Aorta (tissue), 5 donors: ENCODE measurements at regions not wholly inside any gene's neighbourhood (a gene's known extent, or its start where the extent isn't known, plus 50 kb on each side); places are given as distances from the start of the nearest gene placed in this dataset.
A peak's percentile ranks its signal among the peaks of the same experiment; 100 is the strongest.

Experiments used
- ATAC-seq: fragments of 200-7000 bp; cut with Tn5 transposase; one replicate; pipeline ENCODE4 v1.9.1; 2022; ENCODE audit warnings: moderate library complexity; ENCODE audit not compliant: low FRiP score
- DNase-seq, 2 donors: peaks; one replicate each; pipeline ENCODE4 v3.0.0-alpha.2; 2020
- H3K27ac ChIP-seq, 2 donors: one replicate each; pipeline ENCODE4 v1.5.1; 2013; ENCODE audit warnings: low read length in 2 of 2, mild to moderate bottlenecking in 2 of 2, moderate library complexity in 2 of 2, control low read depth in 1 of 2, inconsistent platforms in 1 of 2, low read depth in 1 of 2
- H3K27me3 ChIP-seq, 2 donors: one replicate each; pipeline ENCODE4 v1.6.1; 2013; ENCODE audit warnings: control low read depth in 1 of 2, low read length in 1 of 2, mild to moderate bottlenecking in 1 of 2, moderate library complexity in 1 of 2; ENCODE audit not compliant: insufficient read depth in 2 of 2, control insufficient read depth in 1 of 2
- H3K36me3 ChIP-seq, 2 donors: one replicate each; pipeline ENCODE4 v1.6.1; 2013; ENCODE audit warnings: control low read depth in 1 of 2, low read length in 1 of 2, mild to moderate bottlenecking in 1 of 2; ENCODE audit not compliant: insufficient read depth in 2 of 2, control insufficient read depth in 1 of 2
- H3K4me1 ChIP-seq, 2 donors: one replicate each; pipeline ENCODE4 v1.6.1; 2013; ENCODE audit warnings: low read length in 2 of 2, control low read depth in 1 of 2, mild to moderate bottlenecking in 1 of 2, moderate library complexity in 1 of 2; ENCODE audit not compliant: insufficient read depth in 2 of 2, control insufficient read depth in 1 of 2
- H3K4me3 ChIP-seq, 2 donors: one replicate each; pipeline ENCODE4 v1.5.1; 2013; ENCODE audit warnings: low read length in 2 of 2, control low read depth in 1 of 2, mild to moderate bottlenecking in 1 of 2
- H3K9me3 ChIP-seq: one replicate; pipeline ENCODE4 v1.6.1; 2013; ENCODE audit warnings: mild to moderate bottlenecking, low read length; ENCODE audit not compliant: control insufficient read depth
- WGBS, 2 donors: extraction: QIAGEN DNeasy Blood & Tissue Kit; methylation state at CpG; one replicate each; pipeline ENCODE4 v1.1.7; 2013; 5-methylcytosine and 5-hydroxymethylcytosine counted together
- intact Hi-C, 2 donors: fragments of 100-400 bp; cut with DNase I; formaldehyde crosslinking; loops; one replicate each; pipeline versions ENCODE4 v1.14.2 to v1.15.0; 2022
- donor health status: healthy with polysubstance abuse.
- donor health status: Bipolar disorder and iron deficiency.
- donor health status: DM: no; HTN: no; CAD: no.
- donor health status: DM: no; HTN: no; CAD: no.
- donor health status: DM: yes; HTN: yes; CAD: no.

- ATAC-seq = no peak
- 94 to 95% methylated on average over 13 of the region's 13 CpGs for WGBS, 2 donors
- Histone ChIP-seq H3K27me3 (no peaks in the 10 kb centered on the region), H3K36me3 (no peaks in the 10 kb centered on the region), H3K4me1 (peaks cover 0 to 3% of the 10 kb centered on the region in 2 donors), H3K27ac (no peak overlapping the region), H3K9me3 (no peaks in the 10 kb centered on the region), H3K4me3 (no peak overlapping the region)
- peak in 1 of 2 donors; percentile 34 for DNase-seq
- intact Hi-C loops = no loop called here
Observed at GRCh38 chr4:184957446-184958115, 60.7 kb upstream of the HELT start.

GRCh38 chr4:184958127-184958922 is 60.0 kb upstream of the HELT start:
- Histone ChIP-seq H3K4me3 (no peak overlapping the region), H3K36me3 (no peaks in the 10 kb centered on the region), H3K27ac (no peak overlapping the region), H3K4me1 (peaks cover 0 to 3% of the 10 kb centered on the region in 2 donors), H3K9me3 (no peaks in the 10 kb centered on the region), H3K27me3 (no peaks in the 10 kb centered on the region)
- ATAC-seq = no peak
- DNase-seq = peak in 1 of 2 donors; percentile 23
- intact Hi-C loops = no loop called here
- 65 to 66% methylated on average over 10 of the region's 10 CpGs for WGBS, 2 donors

GRCh38 chr4:184958923-184959210 is 59.4 kb upstream of the HELT start:
- Histone ChIP-seq H3K9me3 (no peaks in the 10 kb centered on the region), H3K4me1 (peaks cover 0 to 3% of the 10 kb centered on the region in 2 donors), H3K4me3 (no peak overlapping the region), H3K36me3 (no peaks in the 10 kb centered on the region), H3K27me3 (no peaks in the 10 kb centered on the region), H3K27ac (no peak overlapping the region)
- no peak for ATAC-seq
- intact Hi-C loops = no loop called here
- WGBS, 2 donors = 91% methylated on average over 8 of the region's 8 CpGs
- peak in 1 of 2 donors; percentile 36 for DNase-seq

DNA sequence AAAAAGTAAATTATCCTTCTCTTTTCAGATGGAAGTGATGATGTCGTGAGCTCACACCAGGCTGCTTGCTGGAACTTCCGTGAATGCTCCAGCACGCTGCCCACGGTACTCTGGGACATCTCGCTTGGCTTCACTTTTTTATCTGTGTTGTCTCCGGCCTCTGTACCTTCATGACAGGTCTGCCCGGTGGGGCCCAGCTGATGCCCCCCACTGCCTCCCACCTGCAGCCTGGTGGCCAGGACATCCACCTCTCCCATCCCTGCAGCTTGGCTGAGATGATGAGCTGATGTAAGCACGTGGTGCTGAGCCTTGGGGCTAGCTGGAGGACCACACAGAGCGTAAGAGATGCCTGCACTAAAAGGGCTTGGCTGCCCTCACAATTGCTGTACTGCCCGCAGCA is 59.0 kb upstream of the HELT start:
- DNase-seq (peak in 1 of 2 donors; percentile 48), ATAC-seq (peak; percentile 20)
- WGBS, 2 donors = 94% methylated on average over 10 of the region's 10 CpGs
- no peak overlapping the region for H3K4me3 ChIP-seq
- H3K27me3 ChIP-seq = no peaks in the 10 kb centered on the region
- H3K27ac ChIP-seq = no peak overlapping the region
- no peaks in the 10 kb centered on the region for H3K36me3 ChIP-seq
- intact Hi-C loops = no loop called here
- peaks cover 0 to 3% of the 10 kb centered on the region in 2 donors for H3K4me1 ChIP-seq
- no peaks in the 10 kb centered on the region for H3K9me3 ChIP-seq

- H3K9me3 ChIP-seq = no peaks in the 10 kb centered on the region
- peaks cover 0 to 3% of the 10 kb centered on the region in 2 donors for H3K4me1 ChIP-seq
- intact Hi-C loops = no loop called here
- H3K27me3 ChIP-seq = no peaks in the 10 kb centered on the region
- no peak overlapping the region for H3K4me3 ChIP-seq
- H3K36me3 ChIP-seq = no peaks in the 10 kb centered on the region
- H3K27ac ChIP-seq = no peak overlapping the region
- DNase-seq (peak in 1 of 2 donors; percentile 19), ATAC-seq (no peak)
- 67 to 80% methylated on average over 12 of the region's 12 CpGs for WGBS, 2 donors
Observed at GRCh38 chr4:184959786-184960185, 58.5 kb upstream of the HELT start.

DNA sequence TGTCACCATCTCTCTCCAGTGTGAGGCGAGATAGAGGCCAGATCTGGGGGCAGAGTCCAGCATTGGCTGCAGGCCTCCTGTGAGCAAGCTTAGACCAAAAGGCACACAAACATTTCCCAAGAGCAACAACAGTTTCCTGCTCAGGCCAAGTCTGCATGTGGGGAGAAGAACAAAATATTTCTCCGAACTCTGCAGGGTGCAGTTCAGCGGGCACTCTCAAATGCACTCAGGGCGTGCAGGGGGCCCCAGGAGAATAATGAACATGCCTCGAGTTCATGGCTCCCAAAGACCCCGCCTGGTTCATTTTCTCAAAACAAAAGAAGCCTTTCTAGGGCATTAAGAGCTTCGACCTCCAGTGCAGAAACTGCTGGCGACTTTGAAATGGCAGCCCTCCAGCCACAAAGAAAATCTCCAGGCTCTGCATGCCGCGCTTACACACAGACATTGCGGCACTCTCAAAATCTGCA is 57.8 kb upstream of the HELT start:
- intact Hi-C loops = no loop called here
- H3K9me3 ChIP-seq = no peaks in the 10 kb centered on the region
- H3K4me1 ChIP-seq = peaks cover 0 to 3% of the 10 kb centered on the region in 2 donors
- DNase-seq = peak in 1 of 2 donors; percentile 33
- 7 to 8% methylated on average over 11 of the region's 11 CpGs for WGBS, 2 donors
- no peak overlapping the region for H3K27ac ChIP-seq
- peak; percentile 51 for ATAC-seq
- H3K27me3 ChIP-seq = no peaks in the 10 kb centered on the region
- no peak overlapping the region for H3K4me3 ChIP-seq
- H3K36me3 ChIP-seq = no peaks in the 10 kb centered on the region

DNA sequence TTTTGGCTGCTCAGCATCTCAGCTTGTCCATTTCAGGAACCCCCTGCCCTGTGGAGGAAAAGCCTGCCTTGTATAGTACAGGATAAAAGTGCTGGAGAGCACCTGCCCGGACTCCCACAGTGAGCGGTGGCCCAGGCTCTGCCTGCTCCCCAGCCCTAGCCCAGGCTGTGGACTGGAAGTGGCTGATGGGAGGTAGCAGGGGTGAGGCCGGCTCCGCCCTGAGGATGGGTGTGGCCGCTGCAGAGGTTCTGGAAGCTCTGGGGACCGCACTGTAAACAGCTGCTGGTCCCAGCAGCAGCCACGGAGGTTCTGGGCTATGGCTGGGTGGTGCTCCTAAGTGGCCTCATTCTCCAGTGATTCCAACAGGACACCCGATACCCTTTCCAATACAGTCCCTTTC is 56.6 kb upstream of the HELT start:
- H3K4me1 ChIP-seq = peaks cover 0 to 3% of the 10 kb centered on the region in 2 donors
- H3K4me3 ChIP-seq = no peak overlapping the region
- H3K36me3 ChIP-seq = no peaks in the 10 kb centered on the region
- DNase-seq = peak in 1 of 2 donors; percentile 41
- no peaks in the 10 kb centered on the region for H3K27me3 ChIP-seq
- H3K9me3 ChIP-seq = no peaks in the 10 kb centered on the region
- intact Hi-C loops = no loop called here
- WGBS, 2 donors = 95 to 97% methylated on average over 8 of the region's 8 CpGs
- no peak overlapping the region for H3K27ac ChIP-seq
- no peak for ATAC-seq

DNA sequence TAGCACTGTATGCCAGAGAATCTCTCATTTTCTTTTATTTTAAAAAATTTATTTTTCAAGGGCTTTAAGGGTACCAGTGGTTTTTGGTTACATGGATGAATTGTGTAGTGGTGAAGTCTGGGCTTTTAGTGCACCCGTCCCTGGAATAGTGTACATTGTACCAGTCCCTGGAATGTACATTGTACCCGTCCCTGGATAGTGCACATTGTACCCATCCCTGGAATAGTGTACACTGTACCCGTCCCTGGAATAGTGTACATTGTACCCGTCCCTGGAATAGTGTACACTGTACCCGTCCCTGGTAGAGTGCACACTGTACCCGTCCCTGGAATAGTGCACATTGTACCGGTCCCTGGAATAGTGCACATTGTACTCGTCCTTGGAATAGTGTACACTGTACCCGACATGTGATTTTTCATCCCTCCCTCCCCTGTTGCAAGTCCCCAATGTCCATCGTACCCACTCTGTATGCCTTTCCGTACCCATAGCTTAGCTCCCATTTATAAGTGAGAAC is 56.1 kb upstream of the HELT start:
- no peak for ATAC-seq
- no peak for DNase-seq

More for the DNA sequence above, 56.1 kb upstream of the HELT start:
- 92 to 96% methylated on average over 8 to 11 of the region's 11 CpGs for WGBS, 2 donors
- H3K27me3 ChIP-seq = no peaks in the 10 kb centered on the region
- no peak overlapping the region for H3K27ac ChIP-seq
- intact Hi-C loops = no loop called here
- H3K4me1 ChIP-seq = peaks cover 0 to 3% of the 10 kb centered on the region in 2 donors
- no peaks in the 10 kb centered on the region for H3K9me3 ChIP-seq
- H3K36me3 ChIP-seq = no peaks in the 10 kb centered on the region
- H3K4me3 ChIP-seq = no peak overlapping the region
